HepG2 (cell line): ENCODE measurements at regions not wholly inside any gene's neighbourhood (a gene's known extent, or its start where the extent isn't known, plus 50 kb on each side); places are given as distances from the start of the nearest gene placed in this dataset.

Source experiments
- ATAC-seq: fragments of 200-7000 bp; cut with Tn5 transposase; 3 replicates; pipeline ENCODE4 v1.9.1; 2020; ENCODE audit warnings: mild to moderate bottlenecking, moderate library complexity
- BruUV-seq: library from RNA; stranded (reverse); fragments of 400-500 nt; replicated peaks from 2 replicates; lab custom pipeline; 2021; lab: Mats Ljungman, UMichigan
- CTCF ChIA-PET: fragments of 300-600 bp; formaldehyde crosslinking; extraction: SDS; loops from one replicate; lab custom pipeline; 2021; ENCODE audit warnings: low total read pairs, inconsistent platforms, low intra/inter-chr PET ratio; lab: Yijun Ruan, JAX
- POLR2A ChIA-PET: fragments of 350-600 bp; sonication (Branson Sonifier 250); formaldehyde crosslinking; loops from one replicate; lab custom pipeline; 2020; ENCODE audit warnings: antibody characterized with exemption, inconsistent platforms; lab: Yijun Ruan, JAX
- DNase-seq: peaks from one replicate; pipeline ENCODE4 v3.0.0-alpha.2; 2015; ENCODE audit warnings: low spot score
- FAIRE-seq: peaks from 3 replicates; lab custom pipeline; 2011; peaks lifted over from hg19 to GRCh38; lab: Jason Lieb, UNC
- H2AFZ ChIP-seq: one replicate; pipeline ENCODE4 v1.6.1; 2011; ENCODE audit warnings: low read length, inconsistent platforms
- H3K27ac ChIP-seq: fragments of 300-600 bp; 3 replicates; pipeline ENCODE4 v1.8.0; 2011; ENCODE audit warnings: mixed run types, mild to moderate bottlenecking, mixed read lengths, low read length, inconsistent platforms; ENCODE audit not compliant: insufficient read depth; ENCODE audit errors: extremely low read length
- H3K27me3 ChIP-seq, 2 experiments: fragments of 200-600 bp in 1 of 2; 2 replicates in 1 of 2; 3 replicates in 1 of 2; pipeline versions ENCODE4 v1.6.0 to v1.8.0; 2011; ENCODE audit warnings: low read length in 2 of 2, mild to moderate bottlenecking in 2 of 2, moderate library complexity in 2 of 2, inconsistent platforms in 1 of 2; ENCODE audit not compliant: insufficient read depth in 2 of 2, control insufficient read depth in 1 of 2
- H3K36me3 ChIP-seq, 2 experiments: fragments of 200-600 bp in 1 of 2; replicated peaks in 1 of 2; 2 replicates in 1 of 2; 3 replicates in 1 of 2; pipeline versions ENCODE4 v1.5.1 to v1.8.0; 2011; ENCODE audit warnings: low read length in 2 of 2, inconsistent platforms in 1 of 2; ENCODE audit not compliant: insufficient read depth in 2 of 2, control insufficient read depth in 1 of 2
- H3K4me1 ChIP-seq: 2 replicates; pipeline ENCODE4 v1.5.1; 2012; ENCODE audit warnings: low read length, inconsistent platforms; ENCODE audit not compliant: insufficient read depth
- H3K4me2 ChIP-seq: 2 replicates; pipeline ENCODE4 v1.6.0; 2011; ENCODE audit warnings: low read depth, low read length, inconsistent platforms
- H3K4me3 ChIP-seq, 3 experiments: fragments of 200-600 bp in 1 of 3; sonication (generic), shearing (Covaris generic) in 1 of 3; replicated peaks in 1 of 3; 2 replicates each; pipeline ENCODE4 v1.5.1; 2011 to 2016; ENCODE audit warnings: low read length in 3 of 3, inconsistent platforms in 2 of 3, low read depth in 2 of 3, mild to moderate bottlenecking in 2 of 3, control low read depth in 1 of 3, mixed read lengths in 1 of 3; ENCODE audit not compliant: insufficient read depth in 1 of 3
- H3K79me2 ChIP-seq: one replicate; pipeline ENCODE4 v1.6.1; 2011; ENCODE audit warnings: low read length, inconsistent platforms; ENCODE audit not compliant: insufficient read depth
- H3K9ac ChIP-seq: 2 replicates; pipeline ENCODE4 v1.6.0; 2011; ENCODE audit warnings: mild to moderate bottlenecking, low read depth, low read length, inconsistent platforms; ENCODE audit not compliant: insufficient read depth
- H3K9me3 ChIP-seq: 2 replicates; pipeline ENCODE4 v1.5.1; 2012; ENCODE audit warnings: mild to moderate bottlenecking, low read length
- H4K20me1 ChIP-seq: 2 replicates; pipeline ENCODE4 v1.6.0; 2011; ENCODE audit warnings: inconsistent platforms, mild to moderate bottlenecking, low read length, moderate library complexity; ENCODE audit not compliant: insufficient read depth
- ELF1 ChIP-seq: sonication (generic); formaldehyde crosslinking; IDR thresholded peaks from 2 replicates; pipeline ENCODE4 v1.4.0; 2020; ENCODE audit warnings: missing genetic modification reagents
- GABPA ChIP-seq, 2 experiments: IDR thresholded peaks; 2 replicates each; pipeline ENCODE4 v1.6.1; 2011 to 2016; ENCODE audit warnings: low read depth in 2 of 2, low read length in 1 of 2, missing biosample characterization in 1 of 2, missing genetic modification characterization in 1 of 2
- LBX2 ChIP-seq: sonication (generic); formaldehyde crosslinking; IDR thresholded peaks from 2 replicates; pipeline ENCODE4 v1.5.0; 2020; ENCODE audit warnings: missing genetic modification reagents, mild to moderate bottlenecking, borderline replicate concordance
- MYPOP ChIP-seq: sonication (generic); formaldehyde crosslinking; IDR thresholded peaks from 2 replicates; pipeline ENCODE4 v1.8.1; 2023; ENCODE audit warnings: mild to moderate bottlenecking, moderate library complexity, missing genetic modification reagents
- RBFOX2 ChIP-seq: fragments of 200-400 bp; formaldehyde crosslinking; IDR thresholded peaks from 2 replicates; pipeline ENCODE4 v1.6.1; 2017; ENCODE audit warnings: low read depth, mild to moderate bottlenecking, low read length
- RERE ChIP-seq: IDR thresholded peaks from 2 replicates; pipeline ENCODE4 v1.6.1; 2016; ENCODE audit warnings: low read depth, missing genetic modification reagents, missing compliant biosample characterization
- TBX3 ChIP-seq: fragments of 450-650 bp; IDR thresholded peaks from 2 replicates; pipeline ENCODE4 v1.6.1; 2017; ENCODE audit warnings: antibody characterized with exemption, mild to moderate bottlenecking, inconsistent platforms, borderline replicate concordance
- ZFP62 ChIP-seq: sonication (generic); formaldehyde crosslinking; IDR thresholded peaks from 2 replicates; pipeline ENCODE4 v1.4.0; 2020; ENCODE audit warnings: missing genetic modification reagents
- ZNF777 ChIP-seq: sonication (generic); formaldehyde crosslinking; IDR thresholded peaks from 2 replicates; pipeline ENCODE4 v1.4.0; 2020; ENCODE audit warnings: missing genetic modification reagents
- WGBS: methylation state at CpG from one replicate; pipeline ENCODE4 v1.1.6; 2017; ENCODE audit warnings: low lambda C conversion rate; 5-methylcytosine and 5-hydroxymethylcytosine counted together
- in situ Hi-C: cut with HindIII; loops from 2 replicates; pipeline ENCODE4 v1.10.0; 2017; ENCODE audit warnings: low pct_unique_long_range_greater_than_20kb; ENCODE audit not compliant: extremely low pct_ligation_motif_present
- intact Hi-C: fragments of 100-400 bp; cut with micrococcal nuclease; formaldehyde crosslinking; loops from one replicate; pipeline ENCODE4 v1.10.0; 2022; ENCODE audit not compliant: unreplicated experiment
- TF ChIP-seq, protein P1 (sequence below): sonication (generic); formaldehyde crosslinking; IDR thresholded peaks from 2 replicates; pipeline ENCODE4 v1.4.0; 2020; ENCODE audit warnings: missing genetic modification reagents
- TF ChIP-seq, protein P2 (sequence below): sonication (generic); formaldehyde crosslinking; IDR thresholded peaks from 2 replicates; pipeline ENCODE4 v1.4.0; 2020; ENCODE audit warnings: missing genetic modification reagents, borderline replicate concordance

DNA sequence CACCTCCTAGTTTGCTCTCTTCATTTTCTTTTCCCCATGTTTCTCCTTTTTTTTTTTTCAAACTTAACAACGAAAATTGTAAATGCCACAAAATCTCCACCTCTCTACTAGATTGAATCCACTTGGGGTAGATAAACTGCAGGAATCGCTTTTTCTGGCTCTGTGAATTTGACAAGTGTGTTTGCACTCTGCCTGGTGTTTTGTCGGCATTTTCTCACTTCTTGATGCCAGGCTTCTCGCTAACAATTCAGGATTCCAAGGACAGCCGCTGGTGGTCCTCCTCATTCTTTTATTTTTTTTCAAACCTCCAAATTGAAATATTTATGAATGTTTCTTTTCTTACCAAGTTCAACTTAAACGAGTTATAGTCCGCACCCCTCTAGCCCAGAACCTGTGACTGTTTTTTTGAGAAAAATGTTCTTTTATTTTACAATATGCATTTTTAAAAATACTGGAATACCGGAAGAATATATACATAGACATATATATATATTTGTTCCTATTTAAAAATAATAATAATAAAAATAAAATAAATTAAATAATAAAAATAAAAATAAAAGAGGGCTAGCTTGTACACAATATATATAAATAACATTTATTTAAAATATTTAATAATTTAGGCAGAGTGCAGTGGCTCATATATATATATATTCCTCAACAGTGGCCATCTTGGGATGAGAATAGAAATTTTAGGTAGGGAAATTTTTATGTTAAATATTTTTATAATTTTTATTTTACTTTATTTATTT is 538.8 kb downstream of the TYW1 start:
- Histone ChIP-seq H3K4me1 (no peaks in the 10 kb centered on the region), H3K27ac (no peak overlapping the region), H3K4me2 (no peak overlapping the region), H3K9ac (no peak overlapping the region), H3K79me2 (no peaks in the 10 kb centered on the region), H3K36me3 (no peaks in the 10 kb centered on the region), H3K4me3 (no peak overlapping the region), H3K27me3 (no peaks in the 10 kb centered on the region), H3K9me3 (no peaks in the 10 kb centered on the region), H2AFZ (no peak overlapping the region), H4K20me1 (no peaks in the 10 kb centered on the region)
- ChIA-PET CTCF (no interaction called here), POLR2A (no interaction called here)
- TF ChIP-seq LBX2 (CRISPR knock-in tag) (no peak), ZNF777 (no peak), RERE (CRISPR knock-in tag) (no peak), GABPA (IDR thresholded peaks at IDR 0.05; ENCODE audit: low read depth, low read length) (no peak), GABPA (CRISPR knock-in tag; IDR thresholded peaks at IDR 0.05; ENCODE audit: low read depth) (no peak), ELF1 (no peak), MYPOP (no peak), TBX3 (no peak), RBFOX2 (no peak), ZFP62 (CRISPR knock-in tag) (no peak)
- TF ChIP-seq, protein P1, sequence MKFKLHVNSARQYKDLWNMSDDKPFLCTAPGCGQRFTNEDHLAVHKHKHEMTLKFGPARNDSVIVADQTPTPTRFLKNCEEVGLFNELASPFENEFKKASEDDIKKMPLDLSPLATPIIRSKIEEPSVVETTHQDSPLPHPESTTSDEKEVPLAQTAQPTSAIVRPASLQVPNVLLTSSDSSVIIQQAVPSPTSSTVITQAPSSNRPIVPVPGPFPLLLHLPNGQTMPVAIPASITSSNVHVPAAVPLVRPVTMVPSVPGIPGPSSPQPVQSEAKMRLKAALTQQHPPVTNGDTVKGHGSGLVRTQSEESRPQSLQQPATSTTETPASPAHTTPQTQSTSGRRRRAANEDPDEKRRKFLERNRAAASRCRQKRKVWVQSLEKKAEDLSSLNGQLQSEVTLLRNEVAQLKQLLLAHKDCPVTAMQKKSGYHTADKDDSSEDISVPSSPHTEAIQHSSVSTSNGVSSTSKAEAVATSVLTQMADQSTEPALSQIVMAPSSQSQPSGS (CRISPR knock-in tag) = no peak
- TF ChIP-seq, protein P2, sequence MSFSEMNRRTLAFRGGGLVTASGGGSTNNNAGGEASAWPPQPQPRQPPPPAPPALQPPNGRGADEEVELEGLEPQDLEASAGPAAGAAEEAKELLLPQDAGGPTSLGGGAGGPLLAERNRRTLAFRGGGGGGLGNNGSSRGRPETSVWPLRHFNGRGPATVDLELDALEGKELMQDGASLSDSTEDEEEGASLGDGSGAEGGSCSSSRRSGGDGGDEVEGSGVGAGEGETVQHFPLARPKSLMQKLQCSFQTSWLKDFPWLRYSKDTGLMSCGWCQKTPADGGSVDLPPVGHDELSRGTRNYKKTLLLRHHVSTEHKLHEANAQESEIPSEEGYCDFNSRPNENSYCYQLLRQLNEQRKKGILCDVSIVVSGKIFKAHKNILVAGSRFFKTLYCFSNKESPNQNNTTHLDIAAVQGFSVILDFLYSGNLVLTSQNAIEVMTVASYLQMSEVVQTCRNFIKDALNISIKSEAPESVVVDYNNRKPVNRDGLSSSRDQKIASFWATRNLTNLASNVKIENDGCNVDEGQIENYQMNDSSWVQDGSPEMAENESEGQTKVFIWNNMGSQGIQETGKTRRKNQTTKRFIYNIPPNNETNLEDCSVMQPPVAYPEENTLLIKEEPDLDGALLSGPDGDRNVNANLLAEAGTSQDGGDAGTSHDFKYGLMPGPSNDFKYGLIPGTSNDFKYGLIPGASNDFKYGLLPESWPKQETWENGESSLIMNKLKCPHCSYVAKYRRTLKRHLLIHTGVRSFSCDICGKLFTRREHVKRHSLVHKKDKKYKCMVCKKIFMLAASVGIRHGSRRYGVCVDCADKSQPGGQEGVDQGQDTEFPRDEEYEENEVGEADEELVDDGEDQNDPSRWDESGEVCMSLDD (CRISPR knock-in tag) = no peak
- no peak for ATAC-seq
- no TSS peak for BruUV-seq
- WGBS = 56% methylated on average over 8 of the region's 8 CpGs
- DNase-seq = no peak
- in situ Hi-C loops (no loop called here), intact Hi-C loops (no loop called here)
- no peak for FAIRE-seq
